Loucy (cell line): ENCODE measurements at regions not wholly inside any gene's neighbourhood (a gene's known extent, or its start where the extent isn't known, plus 50 kb on each side); places are given as distances from the start of the nearest gene placed in this dataset.

Experiments
- H2AFZ ChIP-seq: fragments of 200-600 bp; sonication (generic); 2 replicates; pipeline ENCODE4 v1.6.0; 2016; ENCODE audit warnings: antibody characterized with exemption, mild to moderate bottlenecking, low read length, moderate library complexity
- H3F3A ChIP-seq: fragments of 200-600 bp; 2 replicates; pipeline ENCODE4 v1.6.0; 2016; ENCODE audit warnings: antibody characterized with exemption, low read depth, mild to moderate bottlenecking
- H3K27me3 ChIP-seq: fragments of 200-600 bp; sonication (generic); 2 replicates; pipeline ENCODE4 v1.6.1; 2014; ENCODE audit warnings: low read length, mild to moderate bottlenecking; ENCODE audit not compliant: insufficient read depth, poor library complexity, severe bottlenecking
- H3K36me3 ChIP-seq: fragments of 200-600 bp; sonication (generic); 2 replicates; pipeline ENCODE4 v1.6.1; 2016; ENCODE audit warnings: low read length; ENCODE audit not compliant: insufficient read depth
- H3K4me1 ChIP-seq: fragments of 200-600 bp; sonication (generic); 2 replicates; pipeline ENCODE4 v1.5.1; 2014; ENCODE audit warnings: low read length, mild to moderate bottlenecking; ENCODE audit not compliant: insufficient read depth, poor library complexity, severe bottlenecking
- H3K4me2 ChIP-seq: fragments of 200-600 bp; sonication (generic); 2 replicates; pipeline ENCODE4 v1.6.0; 2014; ENCODE audit warnings: antibody characterized with exemption, low read length, low read depth, mild to moderate bottlenecking; ENCODE audit not compliant: poor library complexity, severe bottlenecking
- H3K4me3 ChIP-seq: fragments of 200-600 bp; sonication (generic); 2 replicates; pipeline ENCODE4 v1.5.1; 2014; ENCODE audit warnings: low read length, mild to moderate bottlenecking, mixed read lengths; ENCODE audit not compliant: poor library complexity, severe bottlenecking
- H3K79me2 ChIP-seq: fragments of 200-600 bp; sonication (generic); 2 replicates; pipeline ENCODE4 v1.6.1; 2014; ENCODE audit warnings: low read length; ENCODE audit not compliant: insufficient read depth
- H3K9ac ChIP-seq: fragments of 200-600 bp; sonication (generic); 2 replicates; pipeline ENCODE4 v1.6.0; 2014; ENCODE audit warnings: mild to moderate bottlenecking, low read depth, low read length, moderate library complexity; ENCODE audit not compliant: poor library complexity, severe bottlenecking
- H3K9me2 ChIP-seq: fragments of 200-600 bp; sonication (generic); replicated peaks from 2 replicates; pipeline ENCODE4 v1.6.1; 2016; ENCODE audit warnings: low read depth, low read length, mixed read lengths
- H3K9me3 ChIP-seq: fragments of 200-600 bp; sonication (generic); 2 replicates; pipeline ENCODE4 v1.6.1; 2014; ENCODE audit warnings: mild to moderate bottlenecking, antibody characterized with exemption, low read length, low read depth; ENCODE audit not compliant: insufficient read depth
- H4K20me1 ChIP-seq: fragments of 200-600 bp; sonication (generic); 2 replicates; pipeline ENCODE4 v1.6.0; 2014; ENCODE audit warnings: antibody characterized with exemption, low read length, mild to moderate bottlenecking; ENCODE audit not compliant: insufficient read depth, poor library complexity, severe bottlenecking
- EZH2phosphoT487 ChIP-seq: fragments of 200-600 bp; IDR thresholded peaks from 2 replicates; pipeline ENCODE4 v1.6.1; 2018; ENCODE audit warnings: antibody characterized with exemption, mild to moderate bottlenecking, moderate library complexity, borderline replicate concordance
- TF ChIP-seq, protein P1 (sequence below): fragments of 200-600 bp; sonication (generic); conservative IDR thresholded peaks from 2 replicates; pipeline ENCODE4 v1.5.1; 2014; ENCODE audit warnings: mild to moderate bottlenecking, antibody characterized with exemption, low read length

DNA sequence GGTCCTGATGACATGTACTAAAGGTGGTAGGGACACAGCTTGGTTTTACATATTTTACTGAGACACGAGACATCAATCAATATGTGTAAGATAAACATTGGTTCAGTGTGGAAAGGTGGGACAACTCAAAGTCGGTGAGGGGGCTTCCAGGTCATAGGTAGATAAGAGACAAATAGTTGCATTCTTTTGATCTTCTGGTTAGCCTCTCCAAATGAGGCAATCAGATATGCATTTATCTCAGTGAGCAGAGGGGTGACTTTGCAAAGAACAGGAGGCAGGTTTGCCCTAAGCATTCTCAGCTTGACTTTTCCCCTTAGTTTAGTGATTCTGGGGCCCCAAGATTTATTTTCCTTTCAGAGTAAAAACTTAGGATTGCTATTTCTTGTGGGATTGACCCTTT is 706.9 kb downstream of the GLUD2 start:
- Histone ChIP-seq H3K36me3 (no peaks in the 10 kb centered on the region), H3K4me3 (no peak overlapping the region), H3K27me3 (no peaks in the 10 kb centered on the region), H3K4me2 (no peak overlapping the region), H3K9ac (no peak overlapping the region), H2AFZ (no peak overlapping the region), H3K4me1 (no peaks in the 10 kb centered on the region), H3F3A (no peaks in the 10 kb centered on the region), H3K9me3 (no peaks in the 10 kb centered on the region), H3K9me2 (no peaks in the 10 kb centered on the region), H4K20me1 (no peaks in the 10 kb centered on the region), H3K79me2 (no peaks in the 10 kb centered on the region)
- TF ChIP-seq EZH2phosphoT487 = no peak
- TF ChIP-seq, protein P1, sequence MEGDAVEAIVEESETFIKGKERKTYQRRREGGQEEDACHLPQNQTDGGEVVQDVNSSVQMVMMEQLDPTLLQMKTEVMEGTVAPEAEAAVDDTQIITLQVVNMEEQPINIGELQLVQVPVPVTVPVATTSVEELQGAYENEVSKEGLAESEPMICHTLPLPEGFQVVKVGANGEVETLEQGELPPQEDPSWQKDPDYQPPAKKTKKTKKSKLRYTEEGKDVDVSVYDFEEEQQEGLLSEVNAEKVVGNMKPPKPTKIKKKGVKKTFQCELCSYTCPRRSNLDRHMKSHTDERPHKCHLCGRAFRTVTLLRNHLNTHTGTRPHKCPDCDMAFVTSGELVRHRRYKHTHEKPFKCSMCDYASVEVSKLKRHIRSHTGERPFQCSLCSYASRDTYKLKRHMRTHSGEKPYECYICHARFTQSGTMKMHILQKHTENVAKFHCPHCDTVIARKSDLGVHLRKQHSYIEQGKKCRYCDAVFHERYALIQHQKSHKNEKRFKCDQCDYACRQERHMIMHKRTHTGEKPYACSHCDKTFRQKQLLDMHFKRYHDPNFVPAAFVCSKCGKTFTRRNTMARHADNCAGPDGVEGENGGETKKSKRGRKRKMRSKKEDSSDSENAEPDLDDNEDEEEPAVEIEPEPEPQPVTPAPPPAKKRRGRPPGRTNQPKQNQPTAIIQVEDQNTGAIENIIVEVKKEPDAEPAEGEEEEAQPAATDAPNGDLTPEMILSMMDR = no peak

DNA sequence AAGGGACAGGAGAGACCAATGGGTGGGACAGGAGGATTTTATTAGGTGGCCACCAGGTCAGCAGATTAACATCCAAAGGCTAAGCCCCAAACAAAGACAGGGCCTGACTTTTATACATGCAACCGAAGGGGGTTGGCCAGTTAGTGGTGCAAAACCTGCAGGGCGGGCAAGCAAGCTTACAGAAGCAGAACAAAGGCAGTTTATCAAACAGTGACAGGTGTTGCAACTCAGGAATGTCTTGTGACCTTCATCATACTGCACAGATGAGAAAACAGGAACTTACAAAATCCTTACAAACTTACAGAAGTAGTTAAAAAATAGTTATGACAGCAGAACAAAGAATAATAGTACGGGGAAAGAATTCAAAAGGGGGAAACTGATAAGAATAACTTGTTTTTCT is 708.1 kb downstream of the GLUD2 start:
- no peaks in the 10 kb centered on the region for H3K79me2 ChIP-seq
- H3K4me2 ChIP-seq = no peak overlapping the region
- no peaks in the 10 kb centered on the region for H3K27me3 ChIP-seq
- no peaks in the 10 kb centered on the region for H3K4me1 ChIP-seq
- no peaks in the 10 kb centered on the region for H3F3A ChIP-seq
- no peak overlapping the region for H3K4me3 ChIP-seq
- H3K9ac ChIP-seq = no peak overlapping the region
- no peaks in the 10 kb centered on the region for H4K20me1 ChIP-seq
- H2AFZ ChIP-seq = no peak overlapping the region
- no peaks in the 10 kb centered on the region for H3K9me3 ChIP-seq
- no peaks in the 10 kb centered on the region for H3K9me2 ChIP-seq
- no peak for TF ChIP-seq EZH2phosphoT487
- TF ChIP-seq, protein P1 = no peak
- H3K36me3 ChIP-seq = no peaks in the 10 kb centered on the region

DNA sequence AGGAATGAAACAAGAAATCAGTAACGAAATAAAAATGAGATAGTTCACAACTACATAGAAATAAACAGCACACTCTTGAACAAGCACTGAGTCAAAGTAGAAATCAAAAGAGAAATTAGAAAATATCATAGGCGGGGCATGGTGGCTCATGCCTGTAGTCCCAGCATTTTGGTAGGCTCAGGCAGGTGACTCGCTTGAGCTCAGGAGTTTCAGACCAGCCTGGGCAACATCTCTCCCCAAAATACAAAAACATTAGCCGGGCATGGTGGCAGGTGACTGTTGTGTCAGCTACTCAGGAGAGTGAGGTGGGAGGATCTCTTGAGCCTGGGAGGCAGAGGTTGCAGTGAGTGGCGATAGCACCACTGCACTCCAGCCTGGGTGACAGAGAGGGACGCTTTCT is 714.4 kb downstream of the GLUD2 start:
- Histone ChIP-seq H3K9me3 (no peaks in the 10 kb centered on the region), H3K36me3 (no peaks in the 10 kb centered on the region), H3K4me2 (no peak overlapping the region), H2AFZ (no peak overlapping the region), H3K9ac (no peak overlapping the region), H3K27me3 (no peaks in the 10 kb centered on the region), H3K4me1 (no peaks in the 10 kb centered on the region), H3K9me2 (no peaks in the 10 kb centered on the region), H3K4me3 (no peak overlapping the region), H4K20me1 (no peaks in the 10 kb centered on the region), H3K79me2 (no peaks in the 10 kb centered on the region), H3F3A (no peaks in the 10 kb centered on the region)
- no peak for TF ChIP-seq EZH2phosphoT487
- TF ChIP-seq, protein P1 = no peak
